GM23248 (cell line): ENCODE measurements at regions not wholly inside any gene's neighbourhood (a gene's known extent, or its start where the extent isn't known, plus 50 kb on each side); places are given as distances from the start of the nearest gene placed in this dataset.

Source experiments
- DNase-seq: peaks from one replicate; pipeline ENCODE4 v3.0.0-alpha.2; 2015
- H2AFZ ChIP-seq: fragments of 200-600 bp; sonication (generic); 2 replicates; pipeline ENCODE4 v1.6.1; 2016; ENCODE audit warnings: antibody characterized with exemption
- H3F3A ChIP-seq: fragments of 200-600 bp; sonication (generic); 2 replicates; pipeline ENCODE4 v1.6.1; 2016; ENCODE audit warnings: mild to moderate bottlenecking, antibody characterized with exemption, mixed run types; ENCODE audit not compliant: insufficient read depth
- H3K27ac ChIP-seq: fragments of 200-600 bp; sonication (generic); 2 replicates; pipeline ENCODE4 v1.5.1; 2016; ENCODE audit warnings: mild to moderate bottlenecking
- H3K27me3 ChIP-seq: fragments of 200-600 bp; sonication (generic); replicated peaks from 2 replicates; pipeline ENCODE4 v1.6.1; 2016; ENCODE audit warnings: mild to moderate bottlenecking; ENCODE audit not compliant: insufficient read depth
- H3K36me3 ChIP-seq: fragments of 200-600 bp; sonication (generic); 2 replicates; pipeline ENCODE4 v1.6.1; 2016; ENCODE audit warnings: low read depth, mild to moderate bottlenecking
- H3K4me1 ChIP-seq: fragments of 200-600 bp; sonication (generic); 2 replicates; pipeline ENCODE4 v1.6.1; 2016; ENCODE audit warnings: mild to moderate bottlenecking; ENCODE audit not compliant: insufficient read depth
- H3K4me2 ChIP-seq: fragments of 200-600 bp; sonication (generic); one replicate; pipeline ENCODE4 v1.6.1; 2016; ENCODE audit warnings: mild to moderate bottlenecking; ENCODE audit not compliant: unreplicated experiment
- H3K4me3 ChIP-seq: fragments of 200-600 bp; sonication (generic); 2 replicates; pipeline ENCODE4 v1.5.1; 2016; ENCODE audit warnings: mild to moderate bottlenecking
- H3K79me2 ChIP-seq: fragments of 200-600 bp; sonication (generic); 2 replicates; pipeline ENCODE4 v1.6.1; 2016; ENCODE audit warnings: mild to moderate bottlenecking; ENCODE audit not compliant: insufficient read depth
- H3K9ac ChIP-seq: fragments of 200-600 bp; sonication (generic); 2 replicates; pipeline ENCODE4 v1.6.1; 2016; ENCODE audit warnings: mild to moderate bottlenecking
- H3K9me2 ChIP-seq: fragments of 200-600 bp; sonication (generic); 2 replicates; pipeline ENCODE4 v1.6.1; 2016; ENCODE audit warnings: mixed run types, mild to moderate bottlenecking, moderate library complexity; ENCODE audit not compliant: insufficient read depth
- H3K9me3 ChIP-seq: fragments of 200-600 bp; sonication (generic); one replicate; pipeline ENCODE4 v1.6.1; 2017; ENCODE audit warnings: low read depth
- H4K20me1 ChIP-seq: fragments of 200-600 bp; sonication (generic); 2 replicates; pipeline ENCODE4 v1.6.0; 2016; ENCODE audit not compliant: insufficient read depth
- EZH2 ChIP-seq: fragments of 200-600 bp; sonication (generic); IDR thresholded peaks from 2 replicates; pipeline ENCODE4 v1.6.1; 2018; ENCODE audit warnings: antibody characterized with exemption, mild to moderate bottlenecking; ENCODE audit not compliant: insufficient read depth, poor library complexity, severe bottlenecking
- EZH2phosphoT487 ChIP-seq: fragments of 200-600 bp; sonication (generic); IDR thresholded peaks from 2 replicates; pipeline ENCODE4 v1.6.1; 2018; ENCODE audit warnings: antibody characterized with exemption, moderate library complexity, mild to moderate bottlenecking, low read depth; ENCODE audit not compliant: insufficient read depth
- WGBS, 2 experiments: methylation state at CpG; one replicate each; pipeline ENCODE4 v1.1.6; 2015 to 2017; ENCODE audit warnings: low lambda C conversion rate in 2 of 2, low coverage in 1 of 2; ENCODE audit errors: missing lambda C conversion rate in 2 of 2; 5-methylcytosine and 5-hydroxymethylcytosine counted together
- in situ Hi-C: fragments of 300-500 bp; cut with MboI; formaldehyde crosslinking; loops from 2 replicates; pipeline ENCODE4 v1.15.0; 2020

DNA sequence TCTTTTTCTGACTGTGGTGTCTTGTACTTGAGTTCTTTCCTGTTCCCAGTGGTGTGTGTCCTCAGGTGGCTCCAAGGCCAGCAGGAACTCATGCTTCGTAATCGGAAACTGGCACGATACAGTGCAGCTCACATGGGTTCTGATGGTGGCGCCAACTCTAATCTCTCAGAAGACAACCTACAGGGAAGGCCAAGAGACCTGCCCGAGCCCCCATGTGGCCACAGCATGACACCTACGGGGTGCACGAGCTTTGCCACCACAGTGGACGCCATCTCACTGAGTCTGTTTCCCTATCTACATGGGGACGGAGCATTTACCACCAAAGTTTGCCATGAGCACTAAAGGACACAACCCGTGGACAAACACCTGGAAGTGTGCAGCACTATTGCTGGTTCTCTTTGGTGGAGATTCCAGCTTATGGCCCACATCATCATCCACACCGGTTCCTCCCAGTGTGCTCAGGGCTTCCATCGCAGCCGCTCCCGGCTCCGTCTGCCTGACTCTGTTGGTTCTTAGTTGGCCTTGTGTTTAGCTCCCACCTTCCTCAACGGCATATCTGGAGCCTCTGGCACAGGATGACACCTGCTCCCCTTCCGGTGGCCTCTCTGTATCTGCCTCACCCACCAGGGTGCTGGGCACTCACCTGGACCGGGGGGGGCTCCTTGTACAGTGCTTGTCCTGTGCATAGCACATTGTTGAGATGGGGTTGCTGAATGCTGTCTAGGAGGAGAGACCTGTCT, 586.6 kb upstream of the MKI67 start:
- no peak overlapping the region for H3K4me2 ChIP-seq
- no peaks in the 10 kb centered on the region for H3K4me1 ChIP-seq
- 20 to 23% methylated on average over 18 of the region's 18 CpGs for WGBS, 2 experiments
- H3K4me3 ChIP-seq = no peak overlapping the region
- H2AFZ ChIP-seq = no peak overlapping the region
- no peak overlapping the region for H3K27ac ChIP-seq
- no peaks in the 10 kb centered on the region for H3K9me2 ChIP-seq
- no peaks in the 10 kb centered on the region for H3K36me3 ChIP-seq
- no peaks in the 10 kb centered on the region for H3K27me3 ChIP-seq
- H3K9me3 ChIP-seq = no peaks in the 10 kb centered on the region
- H3F3A ChIP-seq = no peaks in the 10 kb centered on the region
- H3K79me2 ChIP-seq = no peaks in the 10 kb centered on the region
- H4K20me1 ChIP-seq = no peaks in the 10 kb centered on the region
- H3K9ac ChIP-seq = no peak overlapping the region
- in situ Hi-C loops = no loop called here
- TF ChIP-seq EZH2phosphoT487 (no peak), EZH2 (no peak)
- no peak for DNase-seq

DNA sequence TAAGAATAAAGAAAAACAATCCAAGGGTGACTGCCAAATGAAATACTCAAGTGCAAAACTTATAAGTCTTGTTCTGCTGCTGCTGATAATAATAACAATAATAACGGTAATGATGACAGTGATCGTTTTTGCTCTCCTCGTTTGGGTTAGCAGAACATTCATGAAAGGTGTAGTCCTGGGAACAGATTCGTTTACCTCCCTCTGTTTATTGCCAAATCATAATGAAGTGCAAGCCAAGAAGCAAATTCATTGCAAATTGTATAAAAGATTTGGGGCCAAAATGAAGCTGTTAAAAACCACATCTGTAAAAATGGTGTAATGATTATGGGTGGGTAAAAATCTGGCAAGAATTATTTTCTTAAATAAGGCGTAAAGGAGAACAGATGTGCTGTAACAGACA, 587.2 kb upstream of the MKI67 start:
- Histone ChIP-seq H3F3A (no peaks in the 10 kb centered on the region), H3K9ac (no peak overlapping the region), H3K4me2 (no peak overlapping the region), H3K4me3 (no peak overlapping the region), H3K9me3 (no peaks in the 10 kb centered on the region), H3K27ac (no peak overlapping the region), H4K20me1 (no peaks in the 10 kb centered on the region), H3K9me2 (no peaks in the 10 kb centered on the region), H3K36me3 (no peaks in the 10 kb centered on the region), H2AFZ (no peak overlapping the region), H3K27me3 (no peaks in the 10 kb centered on the region), H3K4me1 (no peaks in the 10 kb centered on the region), H3K79me2 (no peaks in the 10 kb centered on the region)
- in situ Hi-C loops = no loop called here
- no peak for DNase-seq
- 1 to 3% methylated on average over 5 of the region's 5 CpGs for WGBS, 2 experiments
- TF ChIP-seq EZH2 = no peak
- TF ChIP-seq EZH2phosphoT487 = no peak

DNA sequence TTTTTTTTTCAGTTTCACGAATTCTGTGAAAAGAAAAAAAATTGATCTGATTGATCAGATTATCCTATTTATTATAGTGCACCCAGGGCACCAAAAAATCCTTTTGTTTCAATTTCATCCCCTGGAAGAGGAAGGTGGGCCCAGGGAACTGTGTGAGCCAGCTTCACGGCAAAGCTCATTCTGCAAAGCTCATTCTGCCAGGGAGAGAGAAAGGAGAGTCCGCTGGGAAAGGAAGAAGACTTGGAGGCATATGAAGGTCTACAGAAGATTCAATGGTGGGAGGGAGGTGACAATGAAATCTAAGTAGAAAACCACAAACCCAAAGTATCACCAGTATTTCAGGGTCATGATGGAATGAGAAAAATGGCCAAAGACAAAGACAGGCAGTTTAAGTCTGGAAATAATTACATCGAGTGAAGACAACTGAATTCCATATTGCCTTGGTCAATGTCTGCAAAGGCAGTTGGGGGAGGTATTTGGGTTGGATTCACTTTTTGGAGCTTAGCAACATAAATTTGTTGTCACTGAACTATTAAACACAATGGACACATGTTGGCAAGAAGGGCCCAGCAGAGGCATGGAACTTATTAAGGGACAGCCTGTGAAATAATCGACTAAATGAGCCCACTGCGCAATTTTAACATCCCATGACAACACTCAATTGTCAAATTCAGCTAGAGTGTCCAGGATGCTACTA, 587.8 kb upstream of the MKI67 start:
- H3K9ac ChIP-seq = no peak overlapping the region
- no peaks in the 10 kb centered on the region for H4K20me1 ChIP-seq
- 6 to 17% methylated on average over 6 of the region's 6 CpGs for WGBS, 2 experiments
- H3K4me3 ChIP-seq = no peak overlapping the region
- no peaks in the 10 kb centered on the region for H3K4me1 ChIP-seq
- in situ Hi-C loops = no loop called here
- H3K36me3 ChIP-seq = no peaks in the 10 kb centered on the region
- H3K9me3 ChIP-seq = no peaks in the 10 kb centered on the region
- no peak overlapping the region for H2AFZ ChIP-seq
- no peak overlapping the region for H3K27ac ChIP-seq
- no peaks in the 10 kb centered on the region for H3K9me2 ChIP-seq
- no peaks in the 10 kb centered on the region for H3F3A ChIP-seq
- no peaks in the 10 kb centered on the region for H3K27me3 ChIP-seq
- H3K79me2 ChIP-seq = no peaks in the 10 kb centered on the region
- TF ChIP-seq EZH2 (no peak), EZH2phosphoT487 (no peak)
- H3K4me2 ChIP-seq = no peak overlapping the region
- DNase-seq = no peak

DNA sequence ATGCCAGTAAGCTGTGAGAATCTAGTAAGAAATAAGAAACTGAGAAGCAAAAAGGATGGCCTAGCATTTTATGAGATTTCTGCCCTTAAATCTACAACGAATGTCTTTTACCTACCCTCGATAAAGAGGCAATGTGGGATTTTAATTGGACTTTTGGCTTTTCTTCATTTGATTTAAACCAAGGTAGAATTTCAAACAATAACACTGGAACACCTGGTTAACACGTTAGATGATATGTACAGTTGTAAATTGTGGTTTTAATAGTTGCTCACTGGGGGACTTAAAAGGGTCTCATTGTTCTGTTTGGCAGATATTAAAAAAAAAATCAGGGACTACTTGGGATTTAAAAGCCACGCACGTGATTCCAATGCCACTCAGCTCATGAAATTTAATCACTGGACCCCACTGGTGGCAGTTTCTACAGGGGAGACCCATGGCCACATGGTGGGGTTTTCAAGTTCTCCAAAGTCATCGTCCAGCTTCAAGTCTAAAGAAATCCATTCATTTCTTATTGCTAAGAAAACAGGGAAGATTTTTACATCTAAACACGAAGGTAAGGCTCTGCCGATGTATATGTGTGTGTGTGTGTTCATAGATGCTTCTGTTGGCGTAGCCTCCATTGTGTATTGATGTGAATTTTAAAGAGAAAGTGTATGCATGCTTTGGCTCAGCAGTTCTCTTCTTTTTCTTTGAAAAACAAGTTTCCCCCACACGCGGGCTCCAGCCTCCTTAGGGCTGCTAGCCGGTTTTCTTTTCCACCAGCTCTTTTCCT, 588.6 kb upstream of the MKI67 start:
- Histone ChIP-seq H3K36me3 (no peaks in the 10 kb centered on the region), H3K4me1 (no peaks in the 10 kb centered on the region), H3K27ac (no peak overlapping the region), H4K20me1 (no peaks in the 10 kb centered on the region), H3K79me2 (no peaks in the 10 kb centered on the region), H2AFZ (no peak overlapping the region), H3K27me3 (no peaks in the 10 kb centered on the region), H3K9me2 (no peaks in the 10 kb centered on the region), H3K4me3 (no peak overlapping the region), H3F3A (no peaks in the 10 kb centered on the region), H3K4me2 (no peak overlapping the region), H3K9me3 (no peaks in the 10 kb centered on the region), H3K9ac (no peak overlapping the region)
- in situ Hi-C loops = no loop called here
- no peak for TF ChIP-seq EZH2
- TF ChIP-seq EZH2phosphoT487 = no peak
- DNase-seq = no peak
- 38 to 41% methylated on average over 12 of the region's 12 CpGs for WGBS, 2 experiments
